Activated naive CD8-positive, alpha-beta T cell treated with anti-CD3 and anti-CD28 coated beads, Interleukin-2, amount 50 U/mL, for 24 hours (primary cell): ENCODE measurements at regions not wholly inside any gene's neighbourhood (a gene's known extent, or its start where the extent isn't known, plus 50 kb on each side); places are given as distances from the start of the nearest gene placed in this dataset.
"Not testable (repeated sequence)": the region's sequence is repeated elsewhere in the genome, so short reads cannot be mapped to it uniquely, and the experiment has no call there.

ENCODE experiments used
- ATAC-seq: fragments of 150-1000 bp; cut with Tn5 transposase; one replicate; pipeline ENCODE4 v1.10.0; 2021
- DNase-seq: peaks from one replicate; pipeline ENCODE4 v3.0.0; 2021
- H3K27ac Mint-ChIP-seq: one replicate; pipeline ENCODE4 v1.8.0; 2021; ENCODE audit warnings: mild to moderate bottlenecking, mixed read lengths
- H3K27me3 Mint-ChIP-seq: one replicate; pipeline ENCODE4 v1.8.0; 2021; ENCODE audit warnings: mixed read lengths
- H3K36me3 Mint-ChIP-seq: one replicate; pipeline ENCODE4 v1.8.0; 2021; ENCODE audit warnings: low read depth, mixed read lengths
- H3K4me1 Mint-ChIP-seq: one replicate; pipeline ENCODE4 v1.8.0; 2021; ENCODE audit warnings: mixed read lengths
- H3K4me3 Mint-ChIP-seq: one replicate; pipeline ENCODE4 v1.8.0; 2021; ENCODE audit warnings: mild to moderate bottlenecking, moderate library complexity, mixed read lengths
- H3K9me3 Mint-ChIP-seq: one replicate; pipeline ENCODE4 v1.8.0; 2021; ENCODE audit warnings: mixed read lengths

DNA sequence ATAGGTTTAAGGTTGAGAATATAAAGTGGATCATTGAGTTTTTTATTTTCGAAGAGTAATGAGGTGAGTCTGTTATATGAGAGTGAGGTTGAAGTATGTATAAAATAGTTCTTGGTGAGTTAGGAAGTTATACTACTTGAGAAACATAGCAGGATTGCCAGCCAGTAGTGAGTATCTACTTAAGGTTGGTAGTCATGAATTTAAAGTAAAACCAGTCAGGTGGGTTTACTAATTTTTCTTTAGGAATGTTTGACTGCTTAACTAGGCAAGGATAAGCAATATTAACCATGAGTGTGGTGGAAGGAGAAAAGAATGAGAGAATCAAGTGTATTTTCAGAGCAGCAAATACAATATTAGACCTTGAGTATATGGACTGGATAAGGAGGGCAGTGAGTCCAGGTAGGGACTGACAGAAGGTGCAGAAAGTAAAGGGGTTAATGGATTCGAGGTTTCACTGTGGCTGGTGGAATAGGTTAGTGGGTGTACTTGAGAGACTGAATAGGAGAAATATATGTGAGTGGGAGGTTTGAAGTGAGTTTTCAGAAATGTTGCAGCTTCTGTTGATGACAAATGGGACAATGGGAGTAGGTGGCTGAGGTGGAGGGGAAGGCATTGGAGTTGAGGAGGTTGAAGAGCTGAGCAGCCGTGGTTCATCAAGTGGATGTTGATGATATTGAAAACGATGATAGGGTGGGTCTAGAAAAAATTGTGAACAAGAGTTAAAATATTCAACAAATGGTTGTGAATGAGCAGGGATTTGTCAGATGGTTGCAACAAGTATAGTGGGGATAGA, 232.5 kb upstream of the ASCC3 start:
- no peaks in the 10 kb centered on the region for H3K27me3 Mint-ChIP-seq
- H3K9me3 Mint-ChIP-seq: no peaks in the 10 kb centered on the region
- H3K4me1 Mint-ChIP-seq: no peaks in the 10 kb centered on the region
- ATAC-seq (no peak), DNase-seq (no peak)
- H3K36me3 Mint-ChIP-seq: no peaks in the 10 kb centered on the region
- no peak overlapping the region for H3K27ac Mint-ChIP-seq
- no peak overlapping the region for H3K4me3 Mint-ChIP-seq

- no peak overlapping the region for H3K27ac Mint-ChIP-seq
- no peaks in the 10 kb centered on the region for H3K27me3 Mint-ChIP-seq
- H3K9me3 Mint-ChIP-seq: no peaks in the 10 kb centered on the region
- no peak overlapping the region for H3K4me3 Mint-ChIP-seq
- H3K4me1 Mint-ChIP-seq: no peaks in the 10 kb centered on the region
- ATAC-seq (no peak), DNase-seq (no peak)
- no peaks in the 10 kb centered on the region for H3K36me3 Mint-ChIP-seq
Measured at GRCh38 chr6:101114703-101115102, 233.6 kb upstream of the ASCC3 start.

GRCh38 chr6:101116337-101116736, 235.2 kb upstream of the ASCC3 start:
- ATAC-seq: no peak
- Mint-ChIP-seq H3K27ac (no peak overlapping the region), H3K9me3 (no peaks in the 10 kb centered on the region), H3K4me3 (no peak overlapping the region), H3K36me3 (no peaks in the 10 kb centered on the region), H3K4me1 (no peaks in the 10 kb centered on the region), H3K27me3 (no peaks in the 10 kb centered on the region)
- DNase-seq: no peak

DNA sequence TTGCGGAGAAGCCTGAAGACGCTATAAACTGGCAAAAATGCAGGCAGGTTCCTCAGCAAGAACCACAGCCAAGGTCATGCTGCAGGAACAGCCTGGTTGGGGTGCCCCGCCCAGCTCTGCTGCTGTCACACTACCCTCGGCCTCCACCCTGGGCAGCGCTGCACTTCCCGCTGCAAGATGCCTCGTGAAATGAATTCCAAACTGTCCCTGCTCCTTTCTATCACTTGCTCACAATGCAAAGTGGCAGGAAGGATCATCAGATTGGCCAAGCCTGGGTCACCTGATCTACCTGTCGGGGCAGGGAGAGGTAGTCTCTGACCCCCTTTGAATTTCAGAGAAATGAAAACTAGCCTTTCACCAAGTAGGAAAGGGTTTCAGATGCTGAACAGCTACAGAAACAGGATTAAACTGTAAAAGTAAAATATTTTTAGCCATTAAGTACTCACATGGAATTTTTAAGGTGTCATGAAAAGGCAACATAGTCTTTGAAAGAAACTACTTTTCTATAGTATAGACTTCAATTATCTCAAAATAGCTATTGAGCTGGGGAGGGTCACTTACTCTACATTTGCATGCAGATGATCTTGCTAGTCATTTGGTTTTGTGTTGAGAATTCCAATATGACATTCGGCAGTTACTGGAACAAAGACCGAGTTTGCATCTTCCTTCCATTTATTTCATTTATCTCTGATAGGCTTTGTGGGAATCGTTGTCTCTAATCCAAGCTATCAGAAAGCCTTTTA, 236.4 kb upstream of the ASCC3 start:
- no peak overlapping the region for H3K4me3 Mint-ChIP-seq
- H3K27ac Mint-ChIP-seq: no peak overlapping the region
- DNase-seq (no peak), ATAC-seq (no peak)
- H3K4me1 Mint-ChIP-seq: no peaks in the 10 kb centered on the region
- no peaks in the 10 kb centered on the region for H3K36me3 Mint-ChIP-seq
- H3K9me3 Mint-ChIP-seq: no peaks in the 10 kb centered on the region
- no peaks in the 10 kb centered on the region for H3K27me3 Mint-ChIP-seq

DNA sequence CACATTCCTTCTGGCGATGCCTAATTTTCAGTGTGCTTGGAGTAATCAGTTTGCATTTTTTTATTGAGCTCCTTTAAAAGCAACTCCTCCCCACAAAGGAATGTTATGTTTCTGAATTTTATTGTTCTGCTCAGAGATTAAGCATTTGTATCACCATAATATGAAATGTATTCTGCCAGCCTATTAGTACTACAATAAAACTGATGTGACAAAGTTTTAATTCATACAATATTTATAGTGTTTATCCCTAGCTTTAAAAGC, 236.9 kb upstream of the ASCC3 start:
- no peaks in the 10 kb centered on the region for H3K4me1 Mint-ChIP-seq
- no peak overlapping the region for H3K27ac Mint-ChIP-seq
- no peaks in the 10 kb centered on the region for H3K36me3 Mint-ChIP-seq
- no peak overlapping the region for H3K4me3 Mint-ChIP-seq
- no peaks in the 10 kb centered on the region for H3K27me3 Mint-ChIP-seq
- DNase-seq (no peak), ATAC-seq (no peak)
- H3K9me3 Mint-ChIP-seq: no peaks in the 10 kb centered on the region

- no peak for ATAC-seq
- Mint-ChIP-seq H3K36me3 (no peaks in the 10 kb centered on the region), H3K9me3 (no peaks in the 10 kb centered on the region), H3K4me3 (no peak overlapping the region), H3K4me1 (no peaks in the 10 kb centered on the region), H3K27ac (no peak overlapping the region), H3K27me3 (no peaks in the 10 kb centered on the region)
- DNase-seq: no peak
Measured at GRCh38 chr6:101120747-101121146, 239.6 kb upstream of the ASCC3 start.

DNA sequence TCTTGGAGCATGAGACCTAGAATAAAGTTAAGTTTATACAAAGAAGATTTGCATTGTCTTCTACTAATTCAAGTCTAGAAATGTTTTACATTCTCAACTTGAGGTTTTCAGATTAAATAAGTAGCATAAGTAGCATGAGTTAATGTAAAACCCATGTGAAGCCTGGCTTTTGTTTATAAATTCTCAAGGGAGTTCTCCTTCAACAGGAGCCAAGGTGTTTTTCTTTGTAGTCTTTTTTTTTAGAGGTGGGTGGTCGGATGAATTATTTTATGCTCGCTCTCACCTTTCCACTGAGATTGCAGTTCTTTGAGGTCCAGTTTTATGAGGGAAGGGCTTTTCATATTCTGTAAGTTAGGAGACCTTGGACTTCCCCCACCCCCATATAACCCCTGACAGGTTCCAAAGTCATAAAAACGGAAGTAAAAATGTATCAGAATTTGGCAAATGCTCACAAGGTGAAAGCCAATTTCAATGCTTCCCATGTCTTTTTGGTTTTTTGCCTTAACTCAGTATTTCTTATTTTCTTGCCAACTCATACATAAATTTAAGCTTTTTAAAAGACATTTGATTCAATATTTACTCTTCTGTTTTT, 244.3 kb upstream of the ASCC3 start:
- Mint-ChIP-seq H3K4me3 (no peak overlapping the region), H3K36me3 (no peaks in the 10 kb centered on the region), H3K27me3 (no peaks in the 10 kb centered on the region), H3K9me3 (no peaks in the 10 kb centered on the region), H3K4me1 (no peaks in the 10 kb centered on the region), H3K27ac (no peak overlapping the region)
- ATAC-seq (no peak), DNase-seq (no peak)

DNA sequence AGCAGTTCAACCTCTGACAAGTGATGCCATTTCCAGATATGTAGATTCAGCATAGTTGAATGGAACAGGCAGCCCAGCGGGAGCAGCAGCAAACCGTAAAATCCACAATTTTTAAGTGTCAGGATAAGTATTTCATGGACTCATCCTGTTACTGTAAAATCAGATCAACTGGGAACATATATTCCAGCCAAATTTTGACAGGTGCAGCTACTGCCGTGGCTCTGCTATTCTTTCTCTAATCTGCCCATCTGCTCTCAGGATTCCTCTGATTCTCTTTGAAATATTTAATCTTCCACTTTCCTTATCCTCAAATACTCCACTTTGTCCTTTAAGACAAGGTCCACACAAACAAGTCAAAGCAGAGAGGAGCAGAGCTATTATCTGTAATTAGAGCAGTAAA, 245.4 kb upstream of the ASCC3 start:
- Mint-ChIP-seq H3K27ac (no peak overlapping the region), H3K9me3 (no peaks in the 10 kb centered on the region), H3K4me3 (no peak overlapping the region), H3K36me3 (no peaks in the 10 kb centered on the region), H3K27me3 (no peaks in the 10 kb centered on the region), H3K4me1 (no peaks in the 10 kb centered on the region)
- ATAC-seq: no peak
- no peak for DNase-seq

DNA sequence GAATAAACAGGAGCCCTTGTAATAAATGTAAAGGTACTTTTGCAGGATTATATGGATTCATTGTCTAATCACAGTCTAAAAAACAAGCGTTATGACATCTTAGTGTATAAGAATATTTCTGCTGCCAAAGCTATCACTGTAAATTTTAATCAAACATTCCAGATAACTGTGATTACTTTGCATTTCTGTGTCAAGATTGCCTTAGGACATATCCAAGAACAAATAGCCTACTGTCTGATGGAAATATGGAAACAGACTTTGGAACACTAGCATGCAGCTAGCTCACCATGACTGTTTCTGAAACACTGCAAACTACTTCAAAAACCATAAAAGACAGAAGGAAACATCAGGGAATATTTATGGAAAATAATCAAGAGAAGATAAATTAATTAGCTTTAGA, 248.7 kb upstream of the ASCC3 start:
- Mint-ChIP-seq H3K27me3 (no peaks in the 10 kb centered on the region), H3K36me3 (no peaks in the 10 kb centered on the region), H3K27ac (no peak overlapping the region), H3K9me3 (peaks cover 3% of the 10 kb centered on the region), H3K4me3 (no peak overlapping the region), H3K4me1 (no peaks in the 10 kb centered on the region)
- no peak for DNase-seq
- ATAC-seq: no peak

GRCh38 chr6:101146389-101146788, 247.1 kb upstream of the GRIK2 start:
- DNase-seq (no peak), ATAC-seq (no peak)
- Mint-ChIP-seq H3K4me1 (no peaks in the 10 kb centered on the region), H3K27ac (no peak overlapping the region), H3K4me3 (no peak overlapping the region), H3K36me3 (no peaks in the 10 kb centered on the region), H3K9me3 (no peaks in the 10 kb centered on the region), H3K27me3 (no peaks in the 10 kb centered on the region)

- ATAC-seq: no peak
- no peaks in the 10 kb centered on the region for H3K27me3 Mint-ChIP-seq
- no peaks in the 10 kb centered on the region for H3K36me3 Mint-ChIP-seq
- H3K9me3 Mint-ChIP-seq: no peaks in the 10 kb centered on the region
- no peaks in the 10 kb centered on the region for H3K4me1 Mint-ChIP-seq
- no peak overlapping the region for H3K4me3 Mint-ChIP-seq
- no peak overlapping the region for H3K27ac Mint-ChIP-seq
- no peak for DNase-seq
Measured at GRCh38 chr6:101150226-101150625, 243.3 kb upstream of the GRIK2 start.

DNA sequence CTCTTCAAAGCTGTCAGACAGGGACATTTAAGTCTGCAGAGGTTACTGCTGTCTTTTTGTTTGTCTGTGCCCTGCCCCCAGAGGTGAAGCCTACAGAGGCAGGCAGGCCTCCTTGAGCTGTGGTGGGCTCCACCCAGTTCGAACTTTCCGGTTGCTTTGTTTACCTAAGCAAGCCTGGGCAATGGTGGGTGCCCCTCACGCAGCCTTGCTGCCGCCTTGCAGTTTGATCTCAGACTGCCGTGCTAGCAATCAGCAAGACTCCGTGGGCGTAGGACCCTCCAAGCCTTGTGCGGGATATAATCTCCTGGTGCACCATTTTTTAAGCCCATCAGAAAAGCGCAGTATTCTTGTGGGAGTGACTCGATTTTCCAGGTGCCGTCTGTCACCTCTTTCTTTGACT, 235.9 kb upstream of the GRIK2 start:
- H3K4me1 Mint-ChIP-seq, H3K9me3 Mint-ChIP-seq, DNase-seq, H3K4me3 Mint-ChIP-seq, H3K27me3 Mint-ChIP-seq, H3K36me3 Mint-ChIP-seq, H3K27ac Mint-ChIP-seq, ATAC-seq: not testable (repeated sequence)

DNA sequence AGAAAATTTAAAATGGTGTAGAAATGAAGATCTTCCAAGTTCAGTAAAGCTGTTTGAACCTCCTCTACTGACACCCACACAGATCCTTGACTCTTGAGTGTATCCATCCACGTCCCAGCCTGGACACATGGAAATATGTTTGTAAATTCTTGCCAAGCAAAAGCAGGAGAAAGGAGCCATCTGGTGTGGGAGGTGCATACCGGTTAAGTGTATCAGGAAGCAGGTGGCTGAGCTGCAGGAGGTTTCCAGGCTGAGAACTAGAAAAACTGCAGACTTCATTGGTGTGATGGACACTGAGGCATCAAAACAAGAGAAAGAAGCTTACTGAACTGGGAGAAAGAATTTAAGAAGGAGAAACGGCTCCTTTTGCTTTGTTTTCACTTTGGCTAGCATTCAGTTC, 229.9 kb upstream of the GRIK2 start:
- ATAC-seq (no peak), DNase-seq (no peak)
- Mint-ChIP-seq H3K27ac (no peak overlapping the region), H3K27me3 (no peaks in the 10 kb centered on the region), H3K4me1 (no peaks in the 10 kb centered on the region), H3K36me3 (no peaks in the 10 kb centered on the region), H3K9me3 (peaks cover 6% of the 10 kb centered on the region), H3K4me3 (no peak overlapping the region)

- Mint-ChIP-seq H3K9me3 (peaks cover 29% of the 10 kb centered on the region), H3K4me3 (no peak overlapping the region), H3K4me1 (no peaks in the 10 kb centered on the region), H3K27ac (no peak overlapping the region), H3K36me3 (no peaks in the 10 kb centered on the region), H3K27me3 (no peaks in the 10 kb centered on the region)
- DNase-seq (no peak), ATAC-seq (no peak)
Measured at GRCh38 chr6:101167638-101168037, 225.9 kb upstream of the GRIK2 start.

DNA sequence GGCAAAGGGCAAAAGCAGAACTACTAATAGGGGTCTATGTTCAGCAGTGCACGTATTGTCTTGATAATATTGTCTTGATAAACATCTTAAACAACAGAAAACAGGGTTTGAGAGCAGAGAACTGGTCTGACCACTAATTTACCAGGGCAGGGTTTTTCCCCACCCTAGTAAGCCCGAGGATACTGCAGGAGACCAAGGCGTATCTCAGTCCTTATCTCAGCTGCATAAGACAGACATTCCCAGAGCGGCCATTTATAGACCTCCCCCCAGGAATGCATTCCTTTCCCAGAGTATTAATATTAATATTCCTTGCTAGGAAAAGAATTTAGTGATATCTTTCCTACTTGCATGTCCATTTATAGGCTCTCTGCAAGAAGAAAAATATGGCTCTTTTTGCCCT, 222.5 kb upstream of the GRIK2 start:
- not testable (repeated sequence) for DNase-seq, ATAC-seq, H3K4me3 Mint-ChIP-seq, H3K36me3 Mint-ChIP-seq, H3K27me3 Mint-ChIP-seq, H3K27ac Mint-ChIP-seq, H3K4me1 Mint-ChIP-seq
- peaks cover 32% of the 10 kb centered on the region for H3K9me3 Mint-ChIP-seq
